ENCODE measurements at regions not wholly inside any gene's neighbourhood (a gene's known extent, or its start where the extent isn't known, plus 50 kb on each side); places are given as distances from the start of the nearest gene placed in this dataset.

GRCh38 chr12:41893491-41893890 lies 251.2 kb downstream of the GXYLT1 start:
- Mint-ChIP-seq H3K4me1 (ENCODE audit: low read depth, unreplicated experiment) (no peaks in the 10 kb centered on the region), H3K27me3 (ENCODE audit: unreplicated experiment) (no peaks in the 10 kb centered on the region), H3K36me3 (ENCODE audit: unreplicated experiment) (no peaks in the 10 kb centered on the region), H3K9me3 (ENCODE audit: unreplicated experiment) (no peaks in the 10 kb centered on the region), H3K27ac (ENCODE audit: unreplicated experiment) (no peak overlapping the region), H3K4me3 (ENCODE audit: unreplicated experiment) (no peak overlapping the region)
- no peak for DNase-seq
- TF ChIP-seq CTCF (IDR thresholded peaks at IDR 0.05; ENCODE audit: partially characterized antibody, unreplicated experiment): no peak

- Mint-ChIP-seq H3K4me1 (ENCODE audit: low read depth, unreplicated experiment) (no peaks in the 10 kb centered on the region), H3K9me3 (ENCODE audit: unreplicated experiment) (no peaks in the 10 kb centered on the region), H3K27me3 (ENCODE audit: unreplicated experiment) (no peaks in the 10 kb centered on the region), H3K27ac (ENCODE audit: unreplicated experiment) (no peak overlapping the region), H3K36me3 (ENCODE audit: unreplicated experiment) (no peaks in the 10 kb centered on the region), H3K4me3 (ENCODE audit: unreplicated experiment) (no peak overlapping the region)
- no peak for DNase-seq
- no peak for TF ChIP-seq CTCF (IDR thresholded peaks at IDR 0.05; ENCODE audit: partially characterized antibody, unreplicated experiment)
Observed at GRCh38 chr12:41892302-41892701, 252.4 kb downstream of the GXYLT1 start.

GRCh38 chr12:41891226-41891625 lies 253.4 kb downstream of the GXYLT1 start:
- Mint-ChIP-seq H3K27me3 (ENCODE audit: unreplicated experiment) (no peaks in the 10 kb centered on the region), H3K9me3 (ENCODE audit: unreplicated experiment) (no peaks in the 10 kb centered on the region), H3K4me1 (ENCODE audit: low read depth, unreplicated experiment) (no peaks in the 10 kb centered on the region)

GRCh38 chr12:41888285-41888684 lies 256.4 kb downstream of the GXYLT1 start:
- H3K36me3 Mint-ChIP-seq (ENCODE audit: unreplicated experiment): no peaks in the 10 kb centered on the region
- no peaks in the 10 kb centered on the region for H3K9me3 Mint-ChIP-seq (ENCODE audit: unreplicated experiment)
- H3K4me1 Mint-ChIP-seq (ENCODE audit: low read depth, unreplicated experiment): no peaks in the 10 kb centered on the region
- DNase-seq: no peak
- no peak overlapping the region for H3K4me3 Mint-ChIP-seq (ENCODE audit: unreplicated experiment)
- H3K27me3 Mint-ChIP-seq (ENCODE audit: unreplicated experiment): no peaks in the 10 kb centered on the region
- H3K27ac Mint-ChIP-seq (ENCODE audit: unreplicated experiment): no peak overlapping the region
- TF ChIP-seq CTCF (IDR thresholded peaks at IDR 0.05; ENCODE audit: partially characterized antibody, unreplicated experiment): no peak

More at GRCh38 chr12:41891226-41891625, 253.4 kb downstream of the GXYLT1 start:
- no peak for DNase-seq
- Mint-ChIP-seq H3K4me3 (ENCODE audit: unreplicated experiment) (no peak overlapping the region), H3K36me3 (ENCODE audit: unreplicated experiment) (no peaks in the 10 kb centered on the region), H3K27ac (ENCODE audit: unreplicated experiment) (no peak overlapping the region)
- no peak for TF ChIP-seq CTCF (IDR thresholded peaks at IDR 0.05; ENCODE audit: partially characterized antibody, unreplicated experiment)

GRCh38 chr12:41881891-41882805 lies 262.5 kb downstream of the GXYLT1 start:
- Mint-ChIP-seq H3K27me3 (ENCODE audit: unreplicated experiment) (peaks cover 2% of the 10 kb centered on the region), H3K9me3 (ENCODE audit: unreplicated experiment) (no peaks in the 10 kb centered on the region), H3K27ac (ENCODE audit: unreplicated experiment) (no peak overlapping the region), H3K4me3 (ENCODE audit: unreplicated experiment) (no peak overlapping the region), H3K36me3 (ENCODE audit: unreplicated experiment) (no peaks in the 10 kb centered on the region), H3K4me1 (ENCODE audit: low read depth, unreplicated experiment) (no peaks in the 10 kb centered on the region)
- no peak for TF ChIP-seq CTCF (IDR thresholded peaks at IDR 0.05; ENCODE audit: partially characterized antibody, unreplicated experiment)
- no peak for DNase-seq

Data from glutamatergic neuron (in vitro differentiated cells).